Chondrocyte (in vitro differentiated cells): ENCODE measurements at regions not wholly inside any gene's neighbourhood (a gene's known extent, or its start where the extent isn't known, plus 50 kb on each side); places are given as distances from the start of the nearest gene placed in this dataset.
"Not testable (repeated sequence)": the region's sequence is repeated elsewhere in the genome, so short reads cannot be mapped to it uniquely, and the experiment has no call there.

Experiments
- DNase-seq: peaks from one replicate; pipeline ENCODE4 v3.0.0; 2021; ENCODE audit warnings: mixed read lengths, low spot score
- H3K27ac Mint-ChIP-seq: one replicate; pipeline ENCODE4 v1.8.0; 2021; ENCODE audit warnings: mild to moderate bottlenecking, moderate library complexity, mixed read lengths; ENCODE audit not compliant: unreplicated experiment
- H3K27me3 Mint-ChIP-seq: 2 replicates; pipeline ENCODE4 v1.8.0; 2021; ENCODE audit warnings: low read depth, mixed read lengths
- H3K36me3 Mint-ChIP-seq: 2 replicates; pipeline ENCODE4 v1.8.0; 2021; ENCODE audit warnings: low read depth, mixed read lengths
- H3K4me1 Mint-ChIP-seq: 2 replicates; pipeline ENCODE4 v1.8.0; 2021; ENCODE audit warnings: low read depth, mild to moderate bottlenecking, mixed read lengths
- H3K4me3 Mint-ChIP-seq: one replicate; pipeline ENCODE4 v1.8.0; 2021; ENCODE audit warnings: mild to moderate bottlenecking, moderate library complexity, mixed read lengths; ENCODE audit not compliant: unreplicated experiment
- H3K9me3 Mint-ChIP-seq: 2 replicates; pipeline ENCODE4 v1.8.0; 2021; ENCODE audit warnings: low read depth, mixed read lengths
- TF ChIP-seq, protein P1 (sequence below): fragments of 200-600 bp; sonication (generic); IDR thresholded peaks from 2 replicates; pipeline ENCODE4 v1.5.0; 2021; ENCODE audit warnings: antibody characterized with exemption, mild to moderate bottlenecking, moderate library complexity

DNA sequence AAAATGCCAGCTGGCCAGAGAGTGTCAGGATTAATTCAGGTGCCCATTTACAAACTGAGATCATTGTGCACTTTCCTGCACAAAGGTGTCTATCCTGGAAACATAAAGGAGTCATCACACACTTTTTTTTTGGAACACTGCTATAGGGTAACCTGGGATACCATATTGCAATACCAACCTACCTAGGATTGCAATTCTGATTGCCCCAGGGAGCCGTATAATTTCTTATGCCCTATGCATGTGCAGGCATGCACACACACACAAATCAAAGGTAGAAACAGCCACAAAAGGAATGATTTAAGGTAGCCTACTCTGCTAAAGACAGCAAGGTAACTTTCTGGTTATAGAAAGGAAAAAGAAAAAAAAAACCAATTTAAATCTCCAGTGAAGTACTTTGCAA lies 285.3 kb upstream of the KITLG start:
- Mint-ChIP-seq H3K36me3 (no peaks in the 10 kb centered on the region), H3K27me3 (no peaks in the 10 kb centered on the region), H3K4me1 (peaks cover 3% of the 10 kb centered on the region), H3K4me3 (no peak overlapping the region), H3K27ac (no peak overlapping the region), H3K9me3 (no peaks in the 10 kb centered on the region)
- TF ChIP-seq, protein P1, sequence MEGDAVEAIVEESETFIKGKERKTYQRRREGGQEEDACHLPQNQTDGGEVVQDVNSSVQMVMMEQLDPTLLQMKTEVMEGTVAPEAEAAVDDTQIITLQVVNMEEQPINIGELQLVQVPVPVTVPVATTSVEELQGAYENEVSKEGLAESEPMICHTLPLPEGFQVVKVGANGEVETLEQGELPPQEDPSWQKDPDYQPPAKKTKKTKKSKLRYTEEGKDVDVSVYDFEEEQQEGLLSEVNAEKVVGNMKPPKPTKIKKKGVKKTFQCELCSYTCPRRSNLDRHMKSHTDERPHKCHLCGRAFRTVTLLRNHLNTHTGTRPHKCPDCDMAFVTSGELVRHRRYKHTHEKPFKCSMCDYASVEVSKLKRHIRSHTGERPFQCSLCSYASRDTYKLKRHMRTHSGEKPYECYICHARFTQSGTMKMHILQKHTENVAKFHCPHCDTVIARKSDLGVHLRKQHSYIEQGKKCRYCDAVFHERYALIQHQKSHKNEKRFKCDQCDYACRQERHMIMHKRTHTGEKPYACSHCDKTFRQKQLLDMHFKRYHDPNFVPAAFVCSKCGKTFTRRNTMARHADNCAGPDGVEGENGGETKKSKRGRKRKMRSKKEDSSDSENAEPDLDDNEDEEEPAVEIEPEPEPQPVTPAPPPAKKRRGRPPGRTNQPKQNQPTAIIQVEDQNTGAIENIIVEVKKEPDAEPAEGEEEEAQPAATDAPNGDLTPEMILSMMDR, result no peak
- no peak for DNase-seq

- H3K27ac Mint-ChIP-seq, result no peak overlapping the region
- no peaks in the 10 kb centered on the region for H3K27me3 Mint-ChIP-seq
- TF ChIP-seq, protein P1, result no peak
- peaks cover 3% of the 10 kb centered on the region for H3K4me1 Mint-ChIP-seq
- H3K4me3 Mint-ChIP-seq, result no peak overlapping the region
- DNase-seq, result no peak
- H3K9me3 Mint-ChIP-seq, result no peaks in the 10 kb centered on the region
- H3K36me3 Mint-ChIP-seq, result no peaks in the 10 kb centered on the region
These were observed 280.6 kb upstream of the KITLG start for GRCh38 chr12:88860851-88861250.

GRCh38 chr12:88856201-88856600 lies 275.9 kb upstream of the KITLG start:
- DNase-seq, result no peak
- H3K27me3 Mint-ChIP-seq, result no peaks in the 10 kb centered on the region
- no peak overlapping the region for H3K4me3 Mint-ChIP-seq
- TF ChIP-seq, protein P1, result no peak
- H3K9me3 Mint-ChIP-seq, result no peaks in the 10 kb centered on the region
- no peak overlapping the region for H3K27ac Mint-ChIP-seq
- H3K36me3 Mint-ChIP-seq, result no peaks in the 10 kb centered on the region
- peaks cover 9% of the 10 kb centered on the region for H3K4me1 Mint-ChIP-seq

- no peak for DNase-seq
- no peak overlapping the region for H3K27ac Mint-ChIP-seq
- no peaks in the 10 kb centered on the region for H3K27me3 Mint-ChIP-seq
- peaks cover 5% of the 10 kb centered on the region for H3K9me3 Mint-ChIP-seq
- H3K4me1 Mint-ChIP-seq, result peaks cover 6% of the 10 kb centered on the region
- H3K4me3 Mint-ChIP-seq, result no peak overlapping the region
- no peaks in the 10 kb centered on the region for H3K36me3 Mint-ChIP-seq
- TF ChIP-seq, protein P1, result no peak
These were observed 275.0 kb upstream of the KITLG start for GRCh38 chr12:88855301-88855700.

DNA sequence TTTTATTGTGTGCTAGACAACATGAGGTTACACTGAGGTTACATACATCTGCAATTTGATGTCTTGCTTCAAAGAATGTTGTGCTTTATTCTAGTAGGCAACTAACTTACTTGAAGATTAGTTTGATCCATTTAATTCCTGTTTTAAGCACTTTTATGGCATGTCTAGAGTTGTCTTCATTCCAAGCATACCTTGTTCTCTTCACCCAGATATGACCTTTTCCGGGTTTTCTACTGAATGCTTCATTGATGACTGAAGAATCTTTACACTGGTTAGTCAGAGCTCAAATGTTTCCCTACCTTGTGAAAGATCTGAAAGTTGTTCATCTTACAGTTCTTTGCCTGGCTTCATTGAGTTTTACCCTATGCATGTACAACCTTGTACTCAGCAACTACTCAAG lies 274.0 kb upstream of the KITLG start:
- Mint-ChIP-seq H3K4me3 (no peak overlapping the region), H3K27ac (no peak overlapping the region), H3K9me3 (peaks cover 13% of the 10 kb centered on the region), H3K4me1 (peaks cover 6% of the 10 kb centered on the region), H3K36me3 (peaks cover 2% of the 10 kb centered on the region), H3K27me3 (no peaks in the 10 kb centered on the region)
- TF ChIP-seq, protein P1, result no peak
- DNase-seq, result no peak

DNA sequence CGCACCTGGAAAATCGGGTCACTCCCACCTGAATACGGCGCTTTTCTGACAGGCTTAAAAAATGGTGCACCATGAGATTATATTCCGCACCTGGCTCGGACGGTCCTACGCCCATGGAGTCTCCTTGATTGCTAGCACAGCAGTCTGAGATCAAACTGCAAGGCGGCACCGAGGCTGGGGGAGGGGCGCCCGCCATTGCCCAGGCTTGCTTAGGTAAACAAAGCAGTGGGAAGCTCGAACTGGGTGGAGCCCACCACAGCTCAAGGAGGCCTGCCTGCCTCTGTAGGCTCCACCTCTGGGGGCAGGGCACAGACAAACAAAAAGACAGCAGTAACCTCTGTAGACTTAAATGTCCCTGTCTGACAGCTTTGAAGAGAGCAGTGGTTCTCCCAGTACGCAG lies 267.0 kb upstream of the KITLG start:
- peaks cover 26% of the 10 kb centered on the region for H3K9me3 Mint-ChIP-seq
- H3K27ac Mint-ChIP-seq, H3K4me1 Mint-ChIP-seq, H3K36me3 Mint-ChIP-seq, H3K4me3 Mint-ChIP-seq, H3K27me3 Mint-ChIP-seq, DNase-seq: not testable (repeated sequence)
